Mucosa of rectum (tissue), 2 donors: ENCODE measurements at regions not wholly inside any gene's neighbourhood (a gene's known extent, or its start where the extent isn't known, plus 50 kb on each side); places are given as distances from the start of the nearest gene placed in this dataset.
"Not testable (repeated sequence)": the region's sequence is repeated elsewhere in the genome, so short reads cannot be mapped to it uniquely, and the experiment has no call there.

Experiments
- H3K27ac ChIP-seq, 2 donors: one replicate each; pipeline ENCODE4 v1.7.0; 2013; ENCODE audit warnings: inconsistent platforms in 2 of 2, low read depth in 2 of 2, low read length in 2 of 2
- H3K27me3 ChIP-seq, 2 donors: one replicate each; pipeline ENCODE4 v1.7.0; 2013; ENCODE audit warnings: low read length in 2 of 2; ENCODE audit not compliant: control insufficient read depth in 2 of 2, insufficient read depth in 2 of 2
- H3K36me3 ChIP-seq, 2 donors: one replicate each; pipeline ENCODE4 v1.7.0; 2013; ENCODE audit warnings: low read length in 2 of 2; ENCODE audit not compliant: control insufficient read depth in 2 of 2, insufficient read depth in 2 of 2
- H3K4me1 ChIP-seq, 2 donors: one replicate each; pipeline ENCODE4 v1.7.0; 2013; ENCODE audit warnings: low read length in 2 of 2, mild to moderate bottlenecking in 1 of 2; ENCODE audit not compliant: control insufficient read depth in 2 of 2, insufficient read depth in 2 of 2
- H3K4me3 ChIP-seq, 2 donors: one replicate each; pipeline ENCODE4 v1.7.0; 2013; ENCODE audit warnings: low read length in 2 of 2
- H3K9ac ChIP-seq, 2 donors: one replicate each; pipeline ENCODE4 v1.7.0; 2013; ENCODE audit warnings: low read length in 2 of 2, low read depth in 1 of 2, mild to moderate bottlenecking in 1 of 2
- H3K9me3 ChIP-seq, 2 donors: one replicate each; pipeline ENCODE4 v1.7.0; 2013; ENCODE audit warnings: low read length in 2 of 2; ENCODE audit not compliant: control insufficient read depth in 2 of 2
- donor health status: healthy.
- donor health status: Normal muscosa, but diverticular disease.

DNA sequence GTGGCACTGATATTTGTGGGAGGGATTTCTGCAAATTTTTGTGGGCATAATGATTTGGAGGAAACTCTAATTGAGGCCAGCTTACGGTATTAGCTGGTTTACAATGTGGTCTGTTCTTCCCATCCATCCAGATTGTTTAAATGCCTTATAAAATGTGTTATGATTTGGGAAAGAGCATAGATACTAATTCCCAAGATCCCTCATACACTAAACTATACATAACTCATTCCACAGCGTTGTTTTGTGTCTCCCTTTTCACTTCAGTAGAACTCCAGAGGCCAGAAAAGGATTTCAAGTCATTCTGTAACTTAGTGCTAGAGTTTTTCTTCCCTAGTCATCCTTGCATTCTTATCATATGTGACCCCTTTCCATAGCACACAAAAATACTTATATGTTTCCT lies 292.6 kb upstream of the NT5E start:
- H3K27ac ChIP-seq = no peak overlapping the region
- no peaks in the 10 kb centered on the region for H3K36me3 ChIP-seq
- no peaks in the 10 kb centered on the region for H3K4me1 ChIP-seq
- H3K4me3 ChIP-seq = no peak overlapping the region
- no peaks in the 10 kb centered on the region for H3K27me3 ChIP-seq
- no peaks in the 10 kb centered on the region for H3K9me3 ChIP-seq
- H3K9ac ChIP-seq = no peak overlapping the region

DNA sequence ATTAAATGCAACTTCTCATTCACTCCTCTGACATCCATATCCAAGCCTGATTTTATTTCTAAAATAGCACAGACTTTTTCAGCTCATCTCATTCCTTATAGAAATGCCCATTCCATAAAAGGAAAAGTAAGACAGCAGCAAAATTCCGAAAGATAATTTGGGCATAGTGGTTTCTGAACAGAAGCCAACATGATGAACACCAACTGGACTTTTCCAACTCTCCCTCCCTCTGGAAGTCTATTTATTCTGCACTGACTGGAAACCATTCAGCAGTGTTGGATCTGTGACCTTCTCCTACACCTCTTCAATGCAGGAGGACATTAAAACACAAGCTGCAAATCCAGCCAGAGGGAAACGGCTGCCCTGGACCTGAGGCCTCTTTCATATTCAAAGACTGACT lies 306.2 kb upstream of the NT5E start:
- no peaks in the 10 kb centered on the region for H3K4me1 ChIP-seq
- no peaks in the 10 kb centered on the region for H3K9me3 ChIP-seq
- no peak overlapping the region for H3K9ac ChIP-seq
- no peaks in the 10 kb centered on the region for H3K27me3 ChIP-seq
- no peaks in the 10 kb centered on the region for H3K36me3 ChIP-seq
- H3K27ac ChIP-seq = no peak overlapping the region
- no peak overlapping the region for H3K4me3 ChIP-seq

DNA sequence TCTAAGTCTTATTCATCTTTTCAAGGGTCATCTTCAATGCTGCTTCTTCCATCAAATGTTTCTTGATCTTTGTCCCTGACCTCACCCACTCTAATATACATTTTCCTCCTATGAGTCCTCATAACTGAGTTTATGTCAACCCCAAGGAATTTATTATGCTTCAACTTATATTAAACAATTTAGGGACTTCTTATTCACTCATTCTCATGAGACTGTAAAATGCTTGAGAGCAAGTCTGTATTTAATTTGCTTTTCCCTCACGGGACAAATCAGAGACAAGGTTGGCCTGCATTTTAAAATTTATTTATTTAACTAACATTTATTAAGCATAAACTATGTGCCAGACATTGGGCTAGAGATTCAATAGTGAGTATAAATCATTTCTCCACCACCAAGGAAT lies 312.0 kb upstream of the NT5E start:
- Histone ChIP-seq H3K4me3 (no peak overlapping the region), H3K9ac (no peak overlapping the region), H3K27ac (no peak overlapping the region), H3K4me1 (no peaks in the 10 kb centered on the region), H3K27me3 (no peaks in the 10 kb centered on the region), H3K9me3 (no peaks in the 10 kb centered on the region), H3K36me3 (no peaks in the 10 kb centered on the region)

DNA sequence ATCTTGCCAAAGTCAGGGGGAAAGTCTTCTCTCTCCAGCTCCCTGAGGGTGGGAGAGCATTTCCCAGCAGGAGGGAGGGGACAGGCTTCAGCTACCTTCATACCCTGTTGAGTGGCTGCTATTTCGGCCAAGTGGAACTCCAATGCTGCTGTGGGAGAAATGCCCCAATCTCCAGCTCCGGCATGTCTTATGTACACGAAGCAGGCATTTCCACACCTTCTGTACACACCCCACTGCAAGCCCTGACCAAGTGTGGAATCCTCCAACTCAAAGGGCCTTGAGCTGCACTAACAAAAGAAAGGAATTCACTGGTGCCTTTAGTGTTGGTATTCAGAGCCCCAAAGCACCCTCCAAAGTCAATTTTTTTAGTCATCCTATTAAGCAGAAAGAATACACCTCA lies 313.6 kb upstream of the NT5E start:
- Histone ChIP-seq H3K9ac (no peak overlapping the region), H3K36me3 (no peaks in the 10 kb centered on the region), H3K27me3 (no peaks in the 10 kb centered on the region), H3K9me3 (no peaks in the 10 kb centered on the region), H3K27ac (no peak overlapping the region), H3K4me3 (no peak overlapping the region), H3K4me1 (no peaks in the 10 kb centered on the region)

GRCh38 chr6:85135376-85136094 lies 314.3 kb upstream of the NT5E start:
- no peak overlapping the region for H3K27ac ChIP-seq
- no peaks in the 10 kb centered on the region for H3K9me3 ChIP-seq
- no peaks in the 10 kb centered on the region for H3K27me3 ChIP-seq
- H3K4me3 ChIP-seq = no peak overlapping the region
- H3K4me1 ChIP-seq = no peaks in the 10 kb centered on the region
- no peaks in the 10 kb centered on the region for H3K36me3 ChIP-seq
- no peak overlapping the region for H3K9ac ChIP-seq

DNA sequence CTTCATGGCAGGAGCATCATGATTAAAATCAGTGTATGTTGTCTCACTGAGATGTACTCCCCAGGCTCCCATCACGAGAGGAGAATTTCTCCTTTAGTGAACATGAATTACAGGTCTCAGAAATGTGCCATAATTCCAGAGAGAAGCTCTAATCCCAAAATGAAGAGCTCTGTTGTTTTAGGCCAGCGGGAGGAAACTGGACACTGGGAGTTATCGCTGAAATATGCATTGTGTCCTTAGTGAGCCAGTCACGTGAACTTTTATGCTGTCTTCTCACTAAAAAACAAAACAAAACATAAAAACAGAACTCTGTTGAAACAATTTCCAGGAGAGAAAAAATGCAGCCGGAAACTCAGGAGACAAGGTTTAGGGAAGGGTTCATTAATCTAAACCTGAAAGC lies 315.7 kb upstream of the NT5E start:
- Histone ChIP-seq H3K4me3 (no peak overlapping the region), H3K9ac (no peak overlapping the region), H3K27me3 (no peaks in the 10 kb centered on the region), H3K4me1 (no peaks in the 10 kb centered on the region), H3K27ac (no peak overlapping the region), H3K36me3 (no peaks in the 10 kb centered on the region), H3K9me3 (no peaks in the 10 kb centered on the region)

DNA sequence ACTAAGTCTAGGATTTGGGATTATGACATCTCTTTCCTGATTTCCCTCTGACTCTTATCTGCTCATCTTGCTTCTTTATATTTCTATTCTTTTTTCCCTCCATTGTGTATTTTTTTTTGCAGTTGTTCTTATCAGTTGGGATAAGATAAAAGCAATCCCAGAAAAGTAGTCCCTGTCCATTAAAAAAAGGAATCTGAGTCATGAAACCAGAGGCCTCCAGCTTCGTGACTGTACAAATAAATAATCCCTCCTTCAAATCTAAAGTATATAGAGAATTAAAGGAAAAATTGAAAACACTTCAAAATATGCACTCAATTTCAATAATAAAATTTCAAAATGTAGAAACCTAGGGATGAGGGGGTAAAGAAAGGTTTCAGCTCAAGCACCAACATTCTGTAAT lies 317.8 kb upstream of the NT5E start:
- Histone ChIP-seq H3K27ac (no peak overlapping the region), H3K4me1 (no peaks in the 10 kb centered on the region), H3K9ac (no peak overlapping the region), H3K9me3 (no peaks in the 10 kb centered on the region), H3K4me3 (no peak overlapping the region), H3K36me3 (no peaks in the 10 kb centered on the region), H3K27me3 (no peaks in the 10 kb centered on the region)

DNA sequence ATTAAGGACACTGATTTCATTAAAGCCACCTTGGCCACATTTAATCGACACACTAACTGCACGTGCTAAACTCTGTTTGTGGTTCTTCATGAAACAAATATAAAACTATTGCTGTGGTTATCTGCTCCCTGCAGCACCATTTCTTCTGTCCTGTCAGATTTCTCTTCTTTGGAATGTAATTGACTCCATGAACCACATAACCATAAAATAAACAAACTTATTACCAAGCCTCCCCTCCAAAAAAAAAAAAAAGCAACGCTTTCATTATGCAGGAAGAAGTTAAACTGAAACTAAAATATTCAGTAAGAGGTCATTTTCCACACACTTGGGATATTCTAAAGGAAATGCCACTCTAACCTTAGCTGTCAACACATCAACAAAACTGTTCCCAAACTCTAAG lies 319.1 kb upstream of the NT5E start:
- Histone ChIP-seq H3K9ac (no peak overlapping the region), H3K4me3 (no peak overlapping the region), H3K27ac (no peak overlapping the region), H3K4me1 (no peaks in the 10 kb centered on the region), H3K36me3 (no peaks in the 10 kb centered on the region), H3K27me3 (no peaks in the 10 kb centered on the region), H3K9me3 (no peaks in the 10 kb centered on the region)

GRCh38 chr6:85129881-85130280 lies 320.0 kb upstream of the NT5E start:
- no peak overlapping the region for H3K4me3 ChIP-seq
- no peaks in the 10 kb centered on the region for H3K9me3 ChIP-seq
- H3K4me1 ChIP-seq = no peaks in the 10 kb centered on the region
- no peak overlapping the region for H3K27ac ChIP-seq
- H3K9ac ChIP-seq = no peak overlapping the region
- H3K36me3 ChIP-seq = no peaks in the 10 kb centered on the region
- H3K27me3 ChIP-seq = no peaks in the 10 kb centered on the region

DNA sequence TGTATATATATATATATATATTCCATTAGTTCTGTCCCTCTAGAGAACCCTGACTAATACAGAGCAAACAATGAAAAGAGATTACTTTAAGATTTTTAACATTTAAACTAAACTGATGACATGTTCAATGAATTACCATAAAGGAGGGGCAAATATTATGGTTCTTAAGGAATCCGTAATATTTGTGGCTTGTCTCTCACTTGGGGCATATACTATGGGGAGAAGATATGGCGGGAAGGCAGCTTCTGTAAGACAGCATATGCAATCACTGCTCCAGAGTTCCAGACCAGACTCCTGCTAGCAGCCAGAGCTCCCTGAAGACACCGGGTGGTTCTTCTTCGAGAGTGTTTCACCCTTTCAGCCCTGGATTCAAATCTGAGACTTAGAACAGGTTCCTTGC lies 321.1 kb upstream of the NT5E start:
- Histone ChIP-seq H3K9ac (no peak overlapping the region), H3K9me3 (no peaks in the 10 kb centered on the region), H3K4me3 (no peak overlapping the region), H3K4me1 (no peaks in the 10 kb centered on the region), H3K27ac (no peak overlapping the region), H3K36me3 (no peaks in the 10 kb centered on the region), H3K27me3 (no peaks in the 10 kb centered on the region)

- not testable (repeated sequence) for H3K4me1 ChIP-seq, H3K27me3 ChIP-seq, H3K4me3 ChIP-seq, H3K9me3 ChIP-seq, H3K9ac ChIP-seq, H3K36me3 ChIP-seq, H3K27ac ChIP-seq
Observed at GRCh38 chr6:85128256-85128655, 321.6 kb upstream of the NT5E start.
